ENCODE measurements at regions not wholly inside any gene's neighbourhood (a gene's known extent, or its start where the extent isn't known, plus 50 kb on each side); places are given as distances from the start of the nearest gene placed in this dataset.
A peak's percentile ranks its signal among the peaks of the same experiment; 100 is the strongest.

- Histone ChIP-seq H3K27ac (peak overlapping the region in 3 of 4 donors; percentile 16 to 82 (median 73)), H3K36me3 (no peaks in the 10 kb centered on the region), H3K4me3 (no peak overlapping the region), H3K4me1 (peaks cover 31 to 65% (median 41%) of the 10 kb centered on the region in 4 donors), H3K9me3 (no peaks in the 10 kb centered on the region), H3K27me3 (no peaks in the 10 kb centered on the region)
- in situ Hi-C loops (cut with MboI; ENCODE audit: low pct_ligation_motif_present in 1 of 4, low pct_unique_long_range_greater_than_20kb in 1 of 4, low sequenced_read_pairs in 3 of 4) (no loop called here), intact Hi-C loops (cut with DNase I; ENCODE audit: low total_unique reads) (no loop called here)
- WGBS, 2 donors (ENCODE audit: low coverage in 1 of 2), result 68 to 80% methylated on average over 1 to 17 of the region's 17 CpGs
- DNase-seq, result no peak
- no peak for TF ChIP-seq POLR2AphosphoS5 (IDR thresholded peaks at IDR 0.05)
- TF ChIP-seq EP300 (IDR thresholded peaks at IDR 0.05; ENCODE audit: low read depth), result no peak
- TF ChIP-seq CTCF (IDR thresholded peaks at IDR 0.05), result no peak
- no peak for TF ChIP-seq POLR2A (IDR thresholded peaks at IDR 0.05)
Measured at GRCh38 chr16:85200471-85201278, 88.4 kb upstream of the CIBAR2 start.

DNA sequence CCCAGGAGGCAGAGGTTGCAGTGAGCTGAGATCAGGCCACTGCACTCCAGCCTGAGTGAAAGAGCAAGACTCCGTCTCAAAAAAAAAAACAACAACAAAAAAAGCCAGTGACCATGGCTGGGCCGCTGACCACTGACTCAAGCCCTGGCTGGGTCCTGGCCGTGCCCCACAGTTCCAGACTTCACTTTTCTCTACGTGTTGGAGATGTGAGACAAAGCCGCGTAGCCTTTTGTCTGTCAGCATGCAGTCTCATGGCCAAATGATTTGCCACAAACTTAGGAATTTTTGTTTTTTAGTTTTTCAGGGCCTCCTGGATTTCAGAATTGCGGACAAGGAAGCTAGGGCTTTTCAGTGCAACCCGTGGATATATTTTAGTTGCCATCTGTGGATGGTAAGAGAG is 89.3 kb upstream of the CIBAR2 start:
- no peaks in the 10 kb centered on the region for H3K9me3 ChIP-seq
- H3K27ac ChIP-seq, result peak overlapping the region; percentile 73 to 86 (median 82)
- H3K4me3 ChIP-seq, result no peak overlapping the region
- H3K4me1 ChIP-seq, result peaks cover 40 to 67% (median 41%) of the 10 kb centered on the region in 4 donors
- intact Hi-C loops (cut with DNase I; ENCODE audit: low total_unique reads) (no loop called here), in situ Hi-C loops (cut with MboI; ENCODE audit: low pct_ligation_motif_present in 1 of 4, low pct_unique_long_range_greater_than_20kb in 1 of 4, low sequenced_read_pairs in 3 of 4) (no loop called here)
- no peak for TF ChIP-seq POLR2A (IDR thresholded peaks at IDR 0.05)
- TF ChIP-seq CTCF (IDR thresholded peaks at IDR 0.05), result no peak
- no peak for TF ChIP-seq EP300 (IDR thresholded peaks at IDR 0.05; ENCODE audit: low read depth)
- TF ChIP-seq POLR2AphosphoS5 (IDR thresholded peaks at IDR 0.05), result no peak
- H3K36me3 ChIP-seq, result no peaks in the 10 kb centered on the region
- WGBS, 2 donors (ENCODE audit: low coverage in 1 of 2), result 80 to 85% methylated on average over 6 to 8 of the region's 8 CpGs
- peaks cover 6% of the 10 kb centered on the region for H3K27me3 ChIP-seq
- no peak for DNase-seq

DNA sequence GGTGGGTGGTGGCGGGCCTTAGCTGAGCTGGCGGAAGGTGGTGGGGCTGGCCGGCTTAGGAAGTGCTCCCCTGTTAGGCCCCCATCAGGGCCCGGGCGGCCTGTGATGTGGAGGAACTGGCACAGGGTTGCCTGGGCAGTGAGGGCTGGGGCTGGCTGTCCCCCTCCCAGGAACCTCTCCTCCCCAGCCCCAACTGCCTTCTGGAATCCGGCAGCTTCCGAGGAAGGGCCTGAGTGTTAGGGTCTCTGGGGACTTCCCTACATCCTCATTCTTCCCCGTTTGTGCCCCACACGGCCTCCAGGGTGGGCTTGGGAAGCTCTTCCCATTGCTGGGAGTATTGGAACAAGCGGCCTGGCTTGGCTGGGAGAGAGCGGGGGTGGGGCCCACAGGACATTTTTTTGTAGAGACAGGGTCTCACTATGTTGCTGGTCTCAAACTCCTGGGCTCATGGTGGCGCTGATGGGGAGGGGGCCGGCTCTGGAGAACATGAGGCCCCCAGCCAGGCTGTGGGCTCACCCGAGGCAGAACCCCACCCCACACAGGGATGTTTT is 89.9 kb upstream of the CIBAR2 start:
- Histone ChIP-seq H3K4me1 (peaks cover 39 to 67% (median 40%) of the 10 kb centered on the region in 4 donors), H3K27me3 (peaks cover 11% of the 10 kb centered on the region), H3K9me3 (no peaks in the 10 kb centered on the region), H3K4me3 (no peak overlapping the region), H3K27ac (peak overlapping the region; percentile 73 to 86 (median 82)), H3K36me3 (no peaks in the 10 kb centered on the region)
- no peak for TF ChIP-seq POLR2A (IDR thresholded peaks at IDR 0.05)
- TF ChIP-seq EP300 (IDR thresholded peaks at IDR 0.05; ENCODE audit: low read depth), result no peak
- no peak for TF ChIP-seq POLR2AphosphoS5 (IDR thresholded peaks at IDR 0.05)
- TF ChIP-seq CTCF (IDR thresholded peaks at IDR 0.05), result no peak
- in situ Hi-C loops (cut with MboI; ENCODE audit: low pct_ligation_motif_present in 1 of 4, low pct_unique_long_range_greater_than_20kb in 1 of 4, low sequenced_read_pairs in 3 of 4), result no loop called here
- no peak for DNase-seq
- intact Hi-C loops (cut with DNase I; ENCODE audit: low total_unique reads), result loop anchor here (1.0 kb wide), 1 partner anchor 65 kb away; no protein-coding TSS in a partner anchor
- WGBS, 2 donors (ENCODE audit: low coverage in 1 of 2), result 60 to 72% methylated on average over 5 to 13 of the region's 14 CpGs

GRCh38 chr16:85202631-85203461 is 90.6 kb upstream of the CIBAR2 start:
- H3K4me1 ChIP-seq, result peaks cover 35 to 65% (median 39%) of the 10 kb centered on the region in 4 donors
- intact Hi-C loops (cut with DNase I; ENCODE audit: low total_unique reads) (loop anchor here (1.0 kb wide), 1 partner anchor 66 kb away; no protein-coding TSS in a partner anchor), in situ Hi-C loops (cut with MboI; ENCODE audit: low pct_ligation_motif_present in 1 of 4, low pct_unique_long_range_greater_than_20kb in 1 of 4, low sequenced_read_pairs in 3 of 4) (no loop called here)
- peak; percentile 74 for DNase-seq
- no peak overlapping the region for H3K4me3 ChIP-seq
- no peaks in the 10 kb centered on the region for H3K9me3 ChIP-seq
- H3K27me3 ChIP-seq, result peaks cover 13% of the 10 kb centered on the region
- H3K27ac ChIP-seq, result peak overlapping the region; percentile 73 to 86 (median 82)
- WGBS, 2 donors (ENCODE audit: low coverage in 1 of 2), result 67% methylated on average over 14 of the region's 21 CpGs; no CpG with 5 or more reads in 1 of the 2 donors
- TF ChIP-seq POLR2AphosphoS5 (IDR thresholded peaks at IDR 0.05) (peak; percentile 10 to 16 (median 12)), EP300 (IDR thresholded peaks at IDR 0.05; ENCODE audit: low read depth) (no peak), CTCF (IDR thresholded peaks at IDR 0.05) (no peak), POLR2A (IDR thresholded peaks at IDR 0.05) (no peak)
- no peaks in the 10 kb centered on the region for H3K36me3 ChIP-seq
